HG02852 (cell line): ENCODE measurements at regions not wholly inside any gene's neighbourhood (a gene's known extent, or its start where the extent isn't known, plus 50 kb on each side); places are given as distances from the start of the nearest gene placed in this dataset.
"Not testable (repeated sequence)": the region's sequence is repeated elsewhere in the genome, so short reads cannot be mapped to it uniquely, and the experiment has no call there.

Source experiments
- ATAC-seq: cut with Tn5 transposase; IDR thresholded peaks from one replicate; pipeline ENCODE4 v1.9.1; 2021; ENCODE audit warnings: mild to moderate bottlenecking, moderate library complexity; ENCODE audit not compliant: unreplicated experiment

DNA sequence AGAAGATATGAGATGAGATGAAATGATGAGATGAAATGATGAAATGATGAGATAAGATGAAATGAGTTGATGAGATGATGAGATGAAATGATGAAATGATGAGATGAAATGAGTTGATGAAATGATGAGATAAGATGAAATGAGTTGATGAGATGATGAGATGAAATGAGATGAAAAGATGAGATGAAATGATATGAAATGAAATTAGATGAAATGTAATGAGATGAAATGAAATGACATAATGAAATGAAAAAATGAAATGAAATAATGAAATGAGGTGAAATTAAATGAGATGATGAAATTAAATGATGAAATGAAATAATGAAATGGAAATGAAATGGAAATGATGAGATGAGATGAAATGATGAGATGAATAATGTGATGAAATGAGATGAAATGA, 231.6 kb downstream of the GOLGA6L6 start:
- ATAC-seq = not testable (repeated sequence)

DNA sequence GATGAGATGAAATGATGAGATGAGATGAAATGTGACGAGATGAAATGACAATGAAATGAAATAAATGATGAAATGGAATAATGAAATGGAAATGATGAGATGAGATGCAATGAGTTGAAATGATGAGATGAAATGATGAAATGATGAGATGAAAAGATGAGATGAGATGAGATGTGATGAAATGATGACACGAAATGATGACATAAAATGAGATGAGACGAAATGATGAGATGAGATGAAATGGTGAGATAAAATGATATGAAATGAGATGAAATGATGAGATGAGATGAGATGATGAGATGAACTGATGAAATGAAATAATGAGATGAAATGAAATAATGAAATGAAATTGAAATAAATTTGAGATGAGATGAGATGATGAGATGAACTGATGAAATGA, 232.2 kb downstream of the GOLGA6L6 start:
- ATAC-seq = not testable (repeated sequence)

DNA sequence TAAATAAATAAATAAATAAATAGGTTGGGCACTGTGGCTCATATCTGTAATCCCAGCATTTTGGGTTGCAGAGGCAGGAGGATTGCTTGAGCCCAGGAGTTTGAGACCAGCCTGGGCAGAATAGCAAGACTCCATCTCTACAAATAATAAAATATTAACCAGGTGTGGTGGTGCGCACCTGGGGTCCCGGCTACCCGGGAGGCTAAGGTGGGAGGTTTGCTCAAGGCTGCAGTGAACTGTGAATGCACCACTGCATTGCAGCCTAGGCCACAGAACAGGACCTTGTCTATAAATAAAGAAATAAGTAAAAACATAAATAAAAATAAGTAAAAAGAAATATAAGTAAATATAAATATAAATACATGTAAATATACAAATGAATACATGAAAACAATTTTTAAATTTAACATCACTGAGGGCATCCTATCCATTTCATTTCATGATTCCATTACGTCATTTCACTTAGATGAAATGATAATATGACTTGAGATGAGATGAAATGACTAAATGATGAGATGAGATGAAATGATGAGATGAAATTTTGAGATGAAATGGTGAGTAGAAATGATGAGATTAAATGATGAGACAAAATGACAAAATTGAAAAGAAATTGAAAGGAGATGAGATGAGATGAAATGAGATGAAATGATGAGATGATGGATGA, 233.4 kb downstream of the GOLGA6L6 start:
- ATAC-seq = not testable (repeated sequence)

DNA sequence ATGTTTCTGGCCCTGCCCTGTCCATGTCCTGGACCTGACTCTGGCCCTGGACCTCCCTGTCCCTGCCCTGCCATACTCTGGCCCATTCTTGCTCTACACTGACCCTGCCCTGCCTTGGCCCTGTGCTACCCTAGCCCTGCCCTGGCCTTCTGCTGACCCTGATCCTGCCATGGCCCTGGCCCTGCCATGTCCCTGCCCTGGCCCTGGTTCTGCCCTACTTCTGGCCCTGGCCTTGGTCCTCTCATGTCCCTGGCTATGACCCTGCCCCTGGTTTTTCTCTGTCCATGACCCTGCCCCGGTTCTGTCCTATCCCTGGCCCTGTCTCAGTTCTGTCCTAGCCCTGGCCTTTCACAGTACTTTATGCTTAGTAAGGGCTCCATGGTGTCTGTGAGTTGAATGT, 234.5 kb downstream of the GOLGA6L6 start:
- ATAC-seq = not testable (repeated sequence)

DNA sequence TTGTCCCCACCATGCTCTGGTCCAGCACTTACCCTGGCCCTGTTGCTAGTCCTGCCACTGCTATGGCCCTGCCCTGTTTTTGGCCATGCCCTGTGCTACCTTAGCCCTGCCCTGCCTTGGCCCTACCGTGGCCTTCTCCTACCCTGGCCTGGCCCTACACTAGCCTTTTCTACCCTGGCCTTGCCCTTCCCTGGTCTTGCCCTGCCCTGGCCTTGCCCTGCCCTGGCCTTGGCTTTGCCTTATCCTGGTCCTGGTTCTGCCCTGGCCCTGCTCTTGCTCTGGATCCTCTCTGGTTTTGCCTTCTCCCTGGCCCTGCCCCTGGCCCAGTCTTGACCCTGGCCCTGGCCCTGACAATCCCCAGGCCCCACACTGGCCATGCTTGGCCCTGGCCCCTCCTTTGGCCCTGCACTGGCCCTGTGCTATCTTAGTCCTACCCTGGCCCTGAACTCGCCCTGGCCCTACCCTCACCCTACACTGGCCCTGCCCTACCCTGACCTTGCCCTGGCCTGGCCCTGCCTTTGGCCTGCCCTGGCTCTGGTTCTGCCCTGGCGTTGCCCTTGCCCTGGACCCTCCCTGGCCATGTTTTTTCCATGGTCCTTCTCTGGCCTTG, 235.0 kb downstream of the GOLGA6L6 start:
- not testable (repeated sequence) for ATAC-seq

DNA sequence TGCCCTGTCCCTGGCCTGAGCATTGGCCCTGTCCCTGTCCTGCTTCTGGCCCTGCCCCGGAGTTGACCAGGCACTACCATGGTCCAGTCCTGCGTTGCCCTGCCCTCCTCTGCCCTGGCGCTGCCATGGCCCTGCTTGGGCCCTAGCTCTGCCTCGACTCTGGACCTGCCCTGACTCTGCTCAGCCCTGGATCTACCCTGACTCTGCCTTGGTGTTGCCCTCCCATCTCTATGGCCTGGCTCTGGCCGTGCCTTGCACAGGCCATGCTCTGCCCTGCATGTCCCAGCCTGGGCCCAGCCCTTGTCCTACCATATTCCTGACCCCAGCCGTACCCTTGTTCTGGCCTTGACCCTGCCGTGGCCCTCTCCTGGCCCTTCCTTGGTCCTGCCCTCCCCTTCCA, 235.7 kb downstream of the GOLGA6L6 start:
- not testable (repeated sequence) for ATAC-seq

DNA sequence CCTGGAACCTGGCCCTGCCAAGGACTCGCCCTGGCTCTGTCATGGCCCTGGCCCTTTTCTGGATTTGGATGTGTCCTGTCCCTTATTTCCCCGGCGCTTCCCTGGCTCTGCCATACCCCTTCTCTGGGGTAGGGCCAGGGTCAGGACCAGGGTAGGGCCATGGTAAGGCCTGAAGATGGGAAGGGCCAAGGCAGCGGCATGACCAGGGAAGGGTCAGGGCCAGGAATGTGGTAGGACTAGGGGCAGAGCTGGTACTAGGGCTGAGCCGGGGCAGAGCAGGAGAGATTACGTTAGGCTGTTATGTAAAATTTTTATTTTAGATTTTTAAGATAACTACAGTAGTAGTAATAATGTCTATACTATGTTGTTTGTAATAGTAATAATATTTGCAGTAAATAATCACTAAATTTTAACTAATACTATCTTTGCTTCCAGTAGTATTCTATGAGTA, 236.6 kb downstream of the GOLGA6L6 start:
- not testable (repeated sequence) for ATAC-seq

DNA sequence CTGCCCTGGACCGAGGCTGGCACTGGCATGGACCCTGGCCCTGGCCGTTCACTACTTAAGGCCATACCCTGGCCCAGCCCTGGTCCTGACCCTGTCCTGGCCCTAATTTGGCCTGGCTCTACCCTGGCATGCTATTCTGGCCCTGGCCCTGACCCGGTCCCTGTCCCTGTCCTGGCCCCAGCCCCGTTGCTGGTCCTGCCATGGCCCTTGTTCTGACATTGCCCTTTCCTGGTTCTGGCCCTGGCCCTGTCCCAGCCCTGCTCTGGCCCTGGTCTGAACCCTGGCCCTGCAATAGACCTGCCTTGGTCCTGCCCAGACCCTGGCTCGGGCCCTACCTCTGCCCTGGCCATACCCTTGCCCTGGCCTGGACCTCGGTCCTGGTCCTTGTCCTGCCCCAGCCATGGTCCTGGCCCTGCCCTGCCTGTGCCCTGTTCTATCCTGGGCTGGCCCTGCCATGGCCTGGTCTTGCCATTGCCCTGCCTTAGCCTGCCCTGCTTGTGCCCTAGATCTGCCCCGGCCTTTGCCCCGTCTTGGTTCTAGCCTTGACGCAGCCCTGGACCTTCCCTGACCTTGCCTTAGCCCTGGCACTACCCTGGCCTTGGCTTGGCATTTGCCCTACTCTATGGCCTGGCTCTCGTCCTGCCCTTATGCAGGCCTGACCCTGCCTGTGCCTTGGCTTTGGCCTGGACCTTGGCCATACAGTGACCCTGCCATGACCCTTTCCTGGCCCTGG, 237.2 kb downstream of the GOLGA6L6 start:
- not testable (repeated sequence) for ATAC-seq

DNA sequence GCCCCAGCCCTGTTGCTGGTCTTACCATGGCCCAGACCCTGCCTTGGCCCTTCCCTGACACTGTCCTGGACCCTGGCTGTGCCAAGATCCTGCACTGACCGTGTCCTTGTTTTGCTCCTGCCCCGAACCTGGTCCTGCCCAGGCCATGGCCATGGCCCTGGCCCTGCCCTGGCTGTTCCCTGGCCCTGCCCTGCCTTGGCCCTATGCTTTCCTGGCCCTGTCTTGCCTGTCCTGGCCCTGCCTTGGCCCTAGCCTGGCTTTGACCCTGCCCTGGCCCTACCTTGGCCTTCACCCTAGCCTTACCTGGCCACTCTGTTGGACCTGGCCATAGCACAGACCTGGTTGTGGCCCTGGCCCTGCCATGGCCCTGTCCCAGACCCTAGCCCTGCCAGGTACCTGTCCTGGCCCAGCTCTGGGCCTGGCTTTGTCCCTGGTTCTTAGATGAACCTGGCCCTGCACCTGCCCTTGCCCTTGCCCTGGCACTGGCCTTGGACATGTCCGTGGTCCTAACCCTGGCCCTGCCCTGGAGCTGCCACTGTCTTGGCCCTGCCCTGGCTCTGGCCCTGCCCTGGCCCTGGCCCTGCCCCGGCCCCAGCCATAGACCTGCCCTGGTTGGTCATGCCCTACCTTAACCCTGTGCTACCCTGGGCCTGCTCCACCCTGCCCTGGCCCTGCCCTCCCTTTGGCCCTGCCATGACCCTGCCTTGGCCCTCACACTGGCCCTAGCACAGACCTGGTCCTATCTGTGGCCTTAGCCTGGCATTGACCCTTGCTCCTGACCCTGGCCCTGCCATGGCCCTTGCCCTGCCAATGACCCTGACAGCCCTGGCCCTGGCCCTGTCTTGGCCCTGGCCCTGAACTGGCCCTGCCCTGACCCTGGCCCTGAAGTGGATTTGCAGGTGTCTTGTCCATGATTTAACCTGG, 238.1 kb downstream of the GOLGA6L6 start:
- ATAC-seq = not testable (repeated sequence)

DNA sequence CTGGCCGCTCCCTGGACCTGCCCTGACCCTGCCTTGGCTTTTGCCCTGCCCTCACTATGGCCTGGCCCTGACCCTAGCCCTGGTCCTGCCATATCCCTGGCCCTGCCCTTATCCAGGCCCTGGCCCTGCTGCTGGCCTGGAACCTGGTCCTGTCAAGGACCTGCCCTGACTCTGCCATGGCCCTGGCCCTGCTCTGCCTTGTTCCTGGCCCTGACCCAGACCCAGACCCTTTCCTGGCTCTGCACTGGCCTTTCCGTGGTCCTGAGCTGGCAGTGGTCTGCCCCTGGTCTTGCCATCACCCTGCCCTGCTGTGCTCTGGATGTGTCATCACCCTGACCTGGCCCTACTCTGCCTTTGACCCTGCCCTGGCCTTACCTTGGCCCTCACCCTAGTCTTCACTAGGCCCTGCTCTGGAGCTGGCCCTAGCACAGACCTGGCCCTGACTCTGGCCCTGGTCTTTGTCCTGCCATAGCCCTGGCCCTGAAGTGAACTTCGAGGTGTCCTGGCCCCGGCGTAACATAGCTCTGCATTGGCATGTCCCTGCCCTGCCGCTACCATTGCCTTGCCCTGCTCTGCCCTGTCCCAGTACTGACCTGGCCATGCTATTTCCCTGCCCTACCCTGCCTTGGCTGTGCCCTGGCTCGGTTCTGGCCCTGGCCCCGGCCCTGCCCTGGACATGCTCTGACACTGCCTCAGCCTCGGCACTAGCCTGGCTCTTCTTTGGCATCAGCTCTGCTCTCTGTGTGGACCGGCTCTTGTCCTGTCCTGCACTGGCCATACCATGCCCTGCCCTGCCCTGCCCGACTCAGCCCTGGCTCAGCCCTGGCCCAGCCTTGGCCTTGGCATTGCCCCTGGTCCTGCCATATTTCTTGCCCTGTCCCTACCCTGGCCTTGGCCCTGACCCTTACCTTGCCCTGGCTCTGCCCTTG, 239.2 kb downstream of the GOLGA6L6 start:
- not testable (repeated sequence) for ATAC-seq

DNA sequence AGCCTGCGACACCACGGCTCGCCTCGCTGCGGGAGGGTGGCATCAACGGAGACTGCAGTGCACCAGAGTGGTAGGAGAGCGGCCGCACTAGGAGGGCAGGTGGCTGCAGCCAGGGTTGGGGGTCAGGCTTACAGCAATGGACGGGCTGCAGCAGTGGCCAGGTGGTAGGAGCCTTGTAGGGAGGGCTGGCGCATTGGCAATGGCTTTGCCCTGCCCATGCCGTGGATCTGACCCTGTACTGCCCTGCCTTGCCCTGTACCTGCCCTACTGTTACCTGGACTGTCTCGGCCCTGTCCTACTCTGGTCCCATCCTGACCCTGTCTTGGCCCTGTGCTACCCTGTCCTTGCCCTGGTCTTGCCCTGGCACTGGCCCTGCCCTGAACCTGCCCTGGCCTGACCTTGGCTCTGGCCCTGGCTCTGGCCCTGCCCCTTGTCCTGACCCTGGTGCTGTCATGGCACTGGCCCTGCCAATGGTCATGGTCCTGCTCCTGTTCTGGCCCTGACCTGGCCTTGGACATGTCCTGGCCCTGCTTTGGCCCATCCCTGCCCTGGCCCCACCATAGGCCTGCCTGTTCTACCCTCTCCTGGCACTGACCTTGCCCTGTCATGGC, 240.0 kb downstream of the GOLGA6L6 start:
- ATAC-seq = not testable (repeated sequence)

DNA sequence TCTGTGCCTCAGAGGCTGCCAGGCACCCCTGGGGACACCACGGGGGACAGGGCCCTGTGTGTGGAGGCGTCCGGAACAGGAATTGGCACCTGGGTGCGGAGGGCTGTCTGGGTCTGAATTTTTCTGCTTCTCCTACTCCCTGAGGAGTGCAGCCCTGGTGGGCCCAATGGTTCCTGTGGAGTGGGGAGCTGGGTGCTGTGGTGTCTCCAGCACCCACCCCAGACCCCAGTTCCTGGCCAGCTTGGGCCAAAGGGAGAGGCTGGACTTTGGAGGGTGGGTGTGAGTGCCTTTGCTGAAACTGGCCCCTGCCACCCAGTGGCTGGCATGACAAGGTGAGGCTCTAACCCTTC, 240.6 kb downstream of the GOLGA6L6 start:
- ATAC-seq = not testable (repeated sequence)

DNA sequence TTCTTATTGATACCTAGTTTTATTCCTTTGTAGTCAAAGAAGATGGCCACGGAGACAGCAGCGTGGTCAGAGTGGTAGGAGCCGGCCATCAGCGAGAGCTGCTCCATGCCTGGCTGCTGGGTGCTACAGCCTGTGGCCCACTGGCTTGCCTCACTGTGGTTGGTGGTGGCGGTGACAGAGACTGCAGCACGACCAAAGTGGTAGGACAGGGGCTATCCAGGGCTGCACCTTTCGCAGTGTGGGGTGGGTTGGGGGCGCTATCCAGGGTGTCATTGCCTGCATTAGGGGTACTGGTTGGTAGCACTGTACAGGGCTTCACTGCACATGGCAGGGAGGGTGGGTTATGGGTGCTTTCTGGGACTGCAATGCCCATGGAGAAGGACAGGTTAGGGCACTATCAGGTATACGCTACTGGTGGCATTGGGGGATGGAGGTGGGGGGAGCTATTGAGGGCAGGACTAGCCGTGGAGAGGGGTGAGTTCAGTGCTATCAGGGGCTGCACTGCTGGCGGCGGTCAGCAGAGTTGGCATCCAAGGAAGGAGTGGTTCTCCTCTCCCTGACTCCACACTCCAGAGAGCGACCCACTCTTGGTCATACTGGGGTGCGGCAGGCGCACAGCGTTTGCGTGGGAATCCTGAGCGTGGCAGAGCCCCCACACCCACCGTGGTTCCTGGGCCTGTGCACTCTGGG, 241.1 kb downstream of the GOLGA6L6 start:
- not testable (repeated sequence) for ATAC-seq

DNA sequence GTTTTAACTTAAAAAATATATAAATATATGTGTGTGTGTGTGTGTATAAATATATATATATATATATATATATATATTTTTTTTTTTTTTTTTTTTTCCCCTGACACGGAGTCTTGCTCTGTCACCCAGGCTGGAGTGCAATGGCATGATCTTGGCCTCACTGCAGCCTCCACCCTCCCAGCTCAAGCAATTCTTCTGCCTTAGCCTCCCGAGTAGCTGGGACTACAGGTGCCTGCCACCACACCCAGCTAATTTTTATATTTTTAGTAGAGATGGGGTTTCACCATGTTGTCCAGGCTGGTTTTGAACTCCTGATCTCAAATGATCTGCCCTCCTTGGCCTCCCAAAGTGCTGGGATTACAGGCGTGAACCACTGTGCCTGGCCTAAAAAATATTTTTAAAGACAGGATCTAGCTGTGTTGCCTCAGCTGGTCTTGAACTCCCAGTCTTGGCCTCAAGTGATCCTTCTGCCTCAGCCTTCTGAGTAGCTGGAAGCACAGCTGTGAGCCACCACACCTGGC, 243.9 kb downstream of the GOLGA6L6 start:
- ATAC-seq = not testable (repeated sequence)

DNA sequence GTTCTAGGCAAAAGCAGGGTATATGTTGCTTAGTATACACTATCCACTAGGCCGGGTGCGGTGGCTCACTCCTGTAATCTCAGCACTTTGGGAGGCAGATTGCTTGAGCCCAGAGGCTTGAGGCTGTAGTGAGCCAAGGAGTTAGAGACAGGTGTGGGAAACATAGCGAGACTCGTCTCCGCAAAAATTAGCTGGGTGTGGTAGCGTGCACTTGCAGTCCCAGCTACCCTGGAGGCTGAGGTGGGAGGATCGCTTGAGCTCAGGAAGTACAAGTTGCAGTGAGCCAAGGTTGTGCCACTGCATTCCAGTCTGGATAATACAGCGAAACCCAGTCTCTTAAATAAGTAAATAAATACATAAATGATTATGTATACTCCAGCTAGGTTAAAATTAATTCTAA, 245.3 kb downstream of the GOLGA6L6 start:
- ATAC-seq = not testable (repeated sequence)

DNA sequence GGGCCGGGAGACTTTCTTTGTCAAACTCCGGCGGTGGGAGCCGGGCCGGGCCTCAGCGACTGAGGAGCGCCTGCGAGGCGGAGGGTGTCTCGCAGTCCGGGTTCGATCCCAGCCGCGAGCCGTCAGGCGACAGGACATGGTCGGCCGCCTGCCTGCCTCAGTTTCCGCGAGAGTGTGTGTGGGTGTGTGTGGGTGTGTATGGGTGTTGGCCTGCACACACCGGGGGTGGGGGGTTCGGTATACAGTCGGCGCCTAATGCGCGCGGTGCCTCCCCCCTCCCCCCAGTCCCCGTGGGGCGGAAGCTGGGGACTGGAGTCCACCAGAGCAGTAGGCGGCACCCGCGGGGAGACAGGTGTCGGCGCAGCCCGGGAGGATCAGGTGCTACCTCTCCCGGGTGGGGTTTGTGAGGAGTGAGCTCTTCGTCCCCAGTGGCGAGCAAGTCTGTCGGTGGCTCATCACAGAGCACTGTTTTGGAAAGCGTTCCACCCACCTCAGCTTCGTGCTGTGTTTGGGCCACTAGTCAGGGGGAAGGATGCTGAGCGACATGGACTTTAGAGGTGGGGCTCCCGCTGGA, 246.3 kb downstream of the GOLGA6L6 start:
- no peak for ATAC-seq

DNA sequence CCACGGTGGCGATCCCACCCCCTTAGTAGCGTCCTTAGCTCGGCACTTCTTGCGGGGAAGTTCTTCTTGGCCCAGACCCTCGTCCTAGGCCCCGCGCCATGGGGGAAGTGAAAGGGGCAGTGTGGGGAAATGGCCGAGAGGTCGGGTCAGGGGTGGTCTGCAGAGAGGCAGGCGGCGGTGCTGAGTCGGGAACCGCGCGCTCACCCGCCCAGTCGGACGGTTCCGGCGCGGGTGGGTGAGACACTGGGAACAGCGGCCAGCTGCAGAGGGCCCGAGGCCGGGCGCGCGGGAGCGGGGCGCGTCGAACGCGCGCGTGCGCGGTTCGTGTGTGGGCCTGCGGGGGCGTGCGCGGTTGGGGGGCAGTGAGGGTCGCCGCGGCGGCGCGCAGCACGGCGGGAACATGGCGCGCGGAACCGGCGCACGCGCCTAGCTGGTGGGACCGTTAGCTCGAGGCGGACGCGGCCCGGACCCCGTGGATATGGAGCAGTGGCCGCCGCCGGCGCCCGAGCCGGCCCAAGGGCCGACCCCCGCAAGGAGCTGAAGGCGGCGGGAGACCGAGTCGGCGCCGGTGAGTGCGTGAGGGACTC, 246.9 kb downstream of the GOLGA6L6 start:
- no peak for ATAC-seq
